ENCODE measurements at regions not wholly inside any gene's neighbourhood (a gene's known extent, or its start where the extent isn't known, plus 50 kb on each side); places are given as distances from the start of the nearest gene placed in this dataset.

DNA sequence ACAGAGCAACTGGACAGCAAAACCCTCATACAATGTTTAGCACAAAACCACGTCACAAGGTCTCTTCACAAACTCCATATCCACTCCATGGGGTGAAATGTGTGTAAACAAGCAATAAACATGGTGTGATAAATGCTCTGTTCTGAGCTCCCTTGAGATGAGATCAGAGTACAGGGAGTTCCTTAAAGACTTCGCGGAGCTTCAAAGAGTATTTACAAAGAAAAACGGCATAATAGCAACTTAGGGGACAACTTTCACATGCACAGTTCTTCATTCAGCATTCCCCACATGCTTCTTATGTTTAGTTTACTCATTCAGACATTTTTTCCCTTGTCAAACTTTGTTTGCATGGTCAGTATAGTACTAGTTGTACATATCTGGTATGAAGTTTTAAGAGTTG, 52.5 kb upstream of the SUCLG2 start:
- TF ChIP-seq, protein P1, sequence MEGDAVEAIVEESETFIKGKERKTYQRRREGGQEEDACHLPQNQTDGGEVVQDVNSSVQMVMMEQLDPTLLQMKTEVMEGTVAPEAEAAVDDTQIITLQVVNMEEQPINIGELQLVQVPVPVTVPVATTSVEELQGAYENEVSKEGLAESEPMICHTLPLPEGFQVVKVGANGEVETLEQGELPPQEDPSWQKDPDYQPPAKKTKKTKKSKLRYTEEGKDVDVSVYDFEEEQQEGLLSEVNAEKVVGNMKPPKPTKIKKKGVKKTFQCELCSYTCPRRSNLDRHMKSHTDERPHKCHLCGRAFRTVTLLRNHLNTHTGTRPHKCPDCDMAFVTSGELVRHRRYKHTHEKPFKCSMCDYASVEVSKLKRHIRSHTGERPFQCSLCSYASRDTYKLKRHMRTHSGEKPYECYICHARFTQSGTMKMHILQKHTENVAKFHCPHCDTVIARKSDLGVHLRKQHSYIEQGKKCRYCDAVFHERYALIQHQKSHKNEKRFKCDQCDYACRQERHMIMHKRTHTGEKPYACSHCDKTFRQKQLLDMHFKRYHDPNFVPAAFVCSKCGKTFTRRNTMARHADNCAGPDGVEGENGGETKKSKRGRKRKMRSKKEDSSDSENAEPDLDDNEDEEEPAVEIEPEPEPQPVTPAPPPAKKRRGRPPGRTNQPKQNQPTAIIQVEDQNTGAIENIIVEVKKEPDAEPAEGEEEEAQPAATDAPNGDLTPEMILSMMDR (IDR thresholded peaks at IDR 0.05; ENCODE audit: low read depth, low read length, poor library complexity, severe bottlenecking): no peak
- TF ChIP-seq EZH2phosphoT487 (IDR thresholded peaks at IDR 0.05; ENCODE audit: borderline replicate concordance, low read length): no peak
